B cell (primary cell): ENCODE measurements at regions not wholly inside any gene's neighbourhood (a gene's known extent, or its start where the extent isn't known, plus 50 kb on each side); places are given as distances from the start of the nearest gene placed in this dataset.

Source experiments
- EZH2 ChIP-seq: IDR thresholded peaks from 2 replicates; pipeline ENCODE4 v1.6.1; 2012; ENCODE audit warnings: borderline replicate concordance, low read depth, mild to moderate bottlenecking, moderate library complexity, low read length; ENCODE audit not compliant: insufficient read depth, poor library complexity, severe bottlenecking
- TF ChIP-seq, protein P1 (sequence below): fragments of 200-600 bp; IDR thresholded peaks from one replicate; pipeline ENCODE4 v1.8.0; 2022; ENCODE audit warnings: antibody characterized with exemption, mild to moderate bottlenecking

DNA sequence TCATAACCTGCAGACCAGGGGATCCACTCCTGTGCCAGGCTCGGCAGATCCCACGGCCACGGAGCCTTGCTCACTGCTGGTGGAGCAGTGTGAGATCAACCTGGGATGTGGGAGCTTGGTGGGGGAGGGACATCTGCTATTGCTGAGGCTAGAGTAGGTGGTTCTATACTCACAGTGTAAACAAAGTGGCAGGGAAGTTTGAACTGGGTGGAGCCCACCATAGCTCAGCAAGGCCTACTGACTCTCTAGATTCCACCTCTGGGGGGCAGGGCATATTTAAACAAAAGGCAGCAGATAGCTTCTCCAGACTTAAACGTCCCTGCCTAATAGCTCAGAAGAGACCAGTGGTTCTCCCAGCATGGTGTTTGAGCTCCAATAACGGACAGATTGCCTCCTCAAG lies 54.7 kb upstream of the EPHA5 start:
- TF ChIP-seq, protein P1, sequence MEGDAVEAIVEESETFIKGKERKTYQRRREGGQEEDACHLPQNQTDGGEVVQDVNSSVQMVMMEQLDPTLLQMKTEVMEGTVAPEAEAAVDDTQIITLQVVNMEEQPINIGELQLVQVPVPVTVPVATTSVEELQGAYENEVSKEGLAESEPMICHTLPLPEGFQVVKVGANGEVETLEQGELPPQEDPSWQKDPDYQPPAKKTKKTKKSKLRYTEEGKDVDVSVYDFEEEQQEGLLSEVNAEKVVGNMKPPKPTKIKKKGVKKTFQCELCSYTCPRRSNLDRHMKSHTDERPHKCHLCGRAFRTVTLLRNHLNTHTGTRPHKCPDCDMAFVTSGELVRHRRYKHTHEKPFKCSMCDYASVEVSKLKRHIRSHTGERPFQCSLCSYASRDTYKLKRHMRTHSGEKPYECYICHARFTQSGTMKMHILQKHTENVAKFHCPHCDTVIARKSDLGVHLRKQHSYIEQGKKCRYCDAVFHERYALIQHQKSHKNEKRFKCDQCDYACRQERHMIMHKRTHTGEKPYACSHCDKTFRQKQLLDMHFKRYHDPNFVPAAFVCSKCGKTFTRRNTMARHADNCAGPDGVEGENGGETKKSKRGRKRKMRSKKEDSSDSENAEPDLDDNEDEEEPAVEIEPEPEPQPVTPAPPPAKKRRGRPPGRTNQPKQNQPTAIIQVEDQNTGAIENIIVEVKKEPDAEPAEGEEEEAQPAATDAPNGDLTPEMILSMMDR = no peak
- TF ChIP-seq EZH2 = no peak
